ENCODE measurements at regions not wholly inside any gene's neighbourhood (a gene's known extent, or its start where the extent isn't known, plus 50 kb on each side); places are given as distances from the start of the nearest gene placed in this dataset.
"Not testable (repeated sequence)": the region's sequence is repeated elsewhere in the genome, so short reads cannot be mapped to it uniquely, and the experiment has no call there.

- H3K9ac ChIP-seq (ENCODE audit: low read length) = no peak overlapping the region
- 100% methylated on average over 1 of the region's 1 CpG for WGBS (ENCODE audit: insufficient coverage)
- no peaks in the 10 kb centered on the region for H3K4me1 Mint-ChIP-seq
These were observed 59.0 kb upstream of the SCRG1 start for GRCh38 chr4:173457893-173458292.

GRCh38 chr4:173451435-173451834 lies 52.5 kb upstream of the SCRG1 start:
- ATAC-seq (ENCODE audit: low read depth); POLR2A ChIA-PET; H3K4me1 Mint-ChIP-seq: not testable (repeated sequence)

More at GRCh38 chr4:173457893-173458292, 59.0 kb upstream of the SCRG1 start:
- H3K27me3 Mint-ChIP-seq = no peaks in the 10 kb centered on the region
- DNase-seq (no peak), ATAC-seq (ENCODE audit: low read depth) (no peak)
- Histone ChIP-seq H3K4me2 (replicated peaks; ENCODE audit: low read depth, low read length, poor library complexity, severe bottlenecking) (no peak overlapping the region), H2AFZ (ENCODE audit: insufficient read depth, low read depth, low read length, poor library complexity, severe bottlenecking) (no peak overlapping the region), H3K9me3 (ENCODE audit: control extremely low read depth in 1 of 3, control insufficient read depth in 2 of 3, insufficient read depth in 1 of 3, low read length in 2 of 3) (no peaks in the 10 kb centered on the region), H3K4me1 (ENCODE audit: control insufficient read depth in 2 of 2, insufficient read depth in 2 of 2, low read length in 2 of 2) (no peaks in the 10 kb centered on the region), H3K36me3 (replicated peaks in 1 of 2; ENCODE audit: control extremely low read depth in 1 of 2, control insufficient read depth in 1 of 2, extremely low read depth in 1 of 2, insufficient read depth in 2 of 2, low read length in 1 of 2) (no peaks in the 10 kb centered on the region), H3K27ac (ENCODE audit: low read length in 2 of 2) (no peak overlapping the region), H3K79me2 (ENCODE audit: control insufficient read depth, insufficient read depth, low read length) (no peaks in the 10 kb centered on the region), H4K20me1 (ENCODE audit: control insufficient read depth, insufficient read depth, low read length, poor library complexity, severe bottlenecking) (no peaks in the 10 kb centered on the region), H3K27me3 (replicated peaks in 1 of 4; ENCODE audit: control extremely low read depth in 1 of 4, control insufficient read depth in 3 of 4, insufficient read depth in 4 of 4, low read length in 3 of 4) (no peaks in the 10 kb centered on the region), H3K4me3 (ENCODE audit: control extremely low read depth in 1 of 5, extremely low read depth in 1 of 5, insufficient read depth in 1 of 5, low read depth in 2 of 5, low read length in 4 of 5) (no peak overlapping the region)
- ChIA-PET POLR2A (no interaction called here), CTCF (no interaction called here)
- TF ChIP-seq CTCF (IDR thresholded peaks at IDR 0.05) (no peak), EZH2 (IDR thresholded peaks at IDR 0.05; ENCODE audit: borderline replicate concordance, insufficient read depth, low read depth, low read length, poor library complexity, severe bottlenecking) (no peak)
- H3K4me3 Mint-ChIP-seq = no peak overlapping the region
- H3K9me3 Mint-ChIP-seq (ENCODE audit: insufficient read depth) = no peaks in the 10 kb centered on the region
- intact Hi-C loops (cut with micrococcal nuclease) = no loop called here
- H3K27ac Mint-ChIP-seq = no peak overlapping the region

More at GRCh38 chr4:173451435-173451834, 52.5 kb upstream of the SCRG1 start:
- intact Hi-C loops (cut with micrococcal nuclease); H3K79me2 ChIP-seq (ENCODE audit: control insufficient read depth, insufficient read depth, low read length); H3K27me3 ChIP-seq (replicated peaks in 1 of 4; ENCODE audit: control extremely low read depth in 1 of 4, control insufficient read depth in 3 of 4, insufficient read depth in 4 of 4, low read length in 3 of 4); H3K4me3 Mint-ChIP-seq; H3K27ac ChIP-seq (ENCODE audit: low read length in 2 of 2); H4K20me1 ChIP-seq (ENCODE audit: control insufficient read depth, insufficient read depth, low read length, poor library complexity, severe bottlenecking); H3K4me1 ChIP-seq (ENCODE audit: control insufficient read depth in 2 of 2, insufficient read depth in 2 of 2, low read length in 2 of 2); H3K36me3 ChIP-seq (replicated peaks in 1 of 2; ENCODE audit: control extremely low read depth in 1 of 2, control insufficient read depth in 1 of 2, extremely low read depth in 1 of 2, insufficient read depth in 2 of 2, low read length in 1 of 2); H3K9me3 ChIP-seq (ENCODE audit: control extremely low read depth in 1 of 3, control insufficient read depth in 2 of 3, insufficient read depth in 1 of 3, low read length in 2 of 3); H3K4me3 ChIP-seq (ENCODE audit: control extremely low read depth in 1 of 5, extremely low read depth in 1 of 5, insufficient read depth in 1 of 5, low read depth in 2 of 5, low read length in 4 of 5); CTCF ChIA-PET; H3K27me3 Mint-ChIP-seq; H3K27ac Mint-ChIP-seq; H2AFZ ChIP-seq (ENCODE audit: insufficient read depth, low read depth, low read length, poor library complexity, severe bottlenecking); H3K4me2 ChIP-seq (replicated peaks; ENCODE audit: low read depth, low read length, poor library complexity, severe bottlenecking); DNase-seq; H3K9me3 Mint-ChIP-seq (ENCODE audit: insufficient read depth); H3K9ac ChIP-seq (ENCODE audit: low read length): not testable (repeated sequence)
- WGBS (ENCODE audit: insufficient coverage) = no CpG with 5 or more reads among the region's 3 CpGs
